GM18502 (cell line): ENCODE measurements at regions not wholly inside any gene's neighbourhood (a gene's known extent, or its start where the extent isn't known, plus 50 kb on each side); places are given as distances from the start of the nearest gene placed in this dataset.

Source experiments
- ATAC-seq: cut with Tn5 transposase; IDR thresholded peaks from one replicate; pipeline ENCODE4 v1.9.1; 2021; ENCODE audit warnings: mild to moderate bottlenecking; ENCODE audit not compliant: unreplicated experiment, poor library complexity

DNA sequence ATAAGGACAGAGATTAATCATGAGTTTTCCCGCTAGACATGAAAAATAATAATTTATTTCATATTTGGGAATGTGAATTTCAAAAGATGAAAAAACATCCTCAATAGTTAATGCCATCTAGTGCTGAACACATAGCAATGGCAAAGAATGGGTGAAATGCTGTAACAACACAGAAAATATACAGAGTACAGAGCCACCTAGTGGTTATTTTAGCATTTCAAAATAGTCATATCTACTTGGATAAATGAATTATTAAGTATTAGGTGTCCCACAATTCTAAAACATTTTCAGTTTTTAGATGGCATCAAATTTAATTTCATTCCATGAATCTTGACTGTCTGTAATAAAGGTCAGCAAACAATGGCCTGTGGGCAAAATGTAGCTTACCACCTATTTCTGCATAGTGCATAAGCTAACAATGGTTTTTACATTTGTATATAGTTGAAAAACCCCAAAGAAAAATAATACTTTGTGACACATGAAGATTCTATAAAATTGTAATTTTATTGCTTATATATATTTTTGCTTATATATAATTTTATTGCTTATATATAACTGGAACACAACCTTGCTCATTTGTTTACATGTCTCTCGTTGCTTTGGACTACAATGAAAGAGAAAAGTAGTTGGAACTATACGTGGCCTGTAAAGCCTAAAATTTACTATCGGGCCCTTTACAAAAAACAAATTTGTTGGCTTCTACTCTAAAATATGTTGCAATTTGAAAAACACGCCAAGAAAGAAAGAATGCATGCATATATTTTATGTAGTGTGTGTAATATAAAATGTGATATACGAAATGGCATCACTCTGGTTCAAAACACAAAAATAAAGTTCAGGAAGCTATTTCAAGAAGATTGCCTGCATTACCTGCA lies 99.1 kb upstream of the FAM47C start:
- peak; percentile 86 for ATAC-seq

DNA sequence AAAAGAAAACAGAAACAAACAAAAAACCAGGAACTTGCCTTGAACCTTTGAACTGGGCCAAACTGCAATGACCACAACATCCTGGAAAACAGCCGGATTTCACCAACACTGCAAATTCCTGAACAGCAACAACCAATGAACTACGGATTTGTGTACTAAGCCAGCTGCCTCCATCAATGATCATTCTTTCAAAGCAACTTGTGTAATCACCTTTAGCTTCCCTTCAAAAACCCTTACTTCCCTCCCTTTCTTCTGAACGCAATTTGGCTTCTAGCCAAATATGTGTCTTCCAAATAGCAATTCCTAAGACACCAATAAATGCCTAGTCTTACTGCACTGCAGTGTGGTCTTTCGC lies 98.5 kb upstream of the FAM47C start:
- no peak for ATAC-seq

DNA sequence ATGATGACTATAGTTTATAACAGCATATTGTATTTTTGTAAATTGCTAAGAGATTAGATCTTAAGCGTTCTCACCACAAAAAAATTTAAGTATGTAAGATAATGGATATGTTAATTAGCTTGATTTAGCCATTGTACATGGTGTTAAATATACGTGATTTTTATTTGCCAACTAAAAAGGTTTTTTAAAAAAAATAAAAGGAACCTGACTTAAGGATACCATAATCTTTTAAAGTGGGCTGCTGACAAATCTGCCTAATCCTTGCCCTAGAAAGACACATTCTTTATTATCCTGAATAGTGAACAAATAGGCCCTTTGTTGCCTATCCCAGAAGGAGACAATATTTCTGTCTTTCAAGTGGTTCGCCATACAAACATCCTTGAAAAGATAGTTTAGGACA lies 94.6 kb upstream of the FAM47C start:
- ATAC-seq: no peak

DNA sequence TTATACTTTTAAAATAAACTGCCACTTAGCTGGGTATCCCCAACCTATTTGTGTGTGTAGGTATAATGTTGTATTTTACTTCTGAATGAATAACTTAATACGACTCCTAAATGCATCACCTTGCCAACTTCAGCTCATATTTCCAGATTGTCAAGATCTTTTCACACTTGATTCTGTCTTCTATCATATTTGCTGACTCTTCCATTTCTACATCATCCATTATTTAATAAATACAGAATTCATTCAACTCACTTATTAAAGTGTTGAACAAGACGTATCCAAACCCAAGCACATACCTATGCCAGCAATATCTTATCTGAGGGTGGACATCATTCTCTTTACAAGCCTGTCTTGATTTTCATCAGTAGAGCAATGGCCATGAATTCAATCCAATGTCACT lies 91.2 kb upstream of the FAM47C start:
- ATAC-seq: no peak

DNA sequence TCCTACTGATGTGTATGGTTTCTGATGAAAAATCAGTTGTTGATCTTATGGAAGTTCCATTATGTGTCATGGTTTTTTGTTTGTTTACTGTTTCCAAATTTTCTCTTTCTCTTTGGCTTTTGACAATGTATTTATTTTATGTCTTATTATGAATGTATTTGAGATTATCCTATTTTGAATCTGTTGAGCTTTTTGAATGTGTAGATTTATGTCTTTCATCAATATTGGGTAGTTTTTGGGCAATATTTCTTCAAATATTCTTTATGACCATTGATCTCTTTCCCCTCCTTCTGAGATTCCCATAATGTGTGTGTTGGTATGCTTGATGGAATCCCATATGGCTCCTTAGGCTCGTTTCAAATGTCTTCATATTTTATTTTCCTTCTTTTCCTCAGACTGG lies 80.5 kb upstream of the FAM47C start:
- ATAC-seq: no peak

DNA sequence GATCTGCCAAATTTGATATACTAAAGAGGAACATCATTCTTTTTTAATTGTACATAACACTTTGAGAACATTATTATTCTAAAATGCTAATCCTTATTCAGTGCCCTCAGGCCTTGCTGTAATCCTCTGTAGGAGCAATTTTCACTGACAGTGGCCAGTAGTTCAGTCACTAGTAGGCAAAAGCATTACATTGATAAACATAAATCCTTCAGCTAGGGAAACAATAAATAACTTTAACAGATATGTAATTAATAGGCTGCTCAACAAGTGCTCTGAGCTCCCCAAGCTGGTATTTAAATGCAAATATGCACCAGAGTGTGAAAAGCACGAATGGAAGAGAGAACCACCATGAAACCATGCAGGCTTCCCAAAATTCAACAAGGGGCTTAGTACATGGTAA lies 77.7 kb upstream of the FAM47C start:
- ATAC-seq: no peak

DNA sequence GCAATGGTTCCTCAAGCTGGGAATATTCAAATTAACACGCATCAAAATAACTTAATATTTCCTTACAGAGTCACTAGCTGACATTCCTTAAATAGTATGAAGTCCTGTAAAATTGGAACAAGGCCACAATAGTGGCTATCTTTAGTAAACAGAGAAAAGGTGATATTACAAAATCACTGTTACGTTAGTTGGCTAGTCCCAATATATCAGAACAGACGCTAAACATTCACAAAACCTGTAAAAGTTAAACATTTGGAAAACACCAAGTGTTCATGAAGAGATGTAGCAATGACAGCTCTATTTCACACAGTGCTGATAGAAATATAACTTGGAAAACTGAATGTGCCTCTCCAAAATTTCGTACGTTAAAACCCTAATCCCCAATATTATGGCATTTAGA lies 61.0 kb upstream of the FAM47C start:
- no peak for ATAC-seq

DNA sequence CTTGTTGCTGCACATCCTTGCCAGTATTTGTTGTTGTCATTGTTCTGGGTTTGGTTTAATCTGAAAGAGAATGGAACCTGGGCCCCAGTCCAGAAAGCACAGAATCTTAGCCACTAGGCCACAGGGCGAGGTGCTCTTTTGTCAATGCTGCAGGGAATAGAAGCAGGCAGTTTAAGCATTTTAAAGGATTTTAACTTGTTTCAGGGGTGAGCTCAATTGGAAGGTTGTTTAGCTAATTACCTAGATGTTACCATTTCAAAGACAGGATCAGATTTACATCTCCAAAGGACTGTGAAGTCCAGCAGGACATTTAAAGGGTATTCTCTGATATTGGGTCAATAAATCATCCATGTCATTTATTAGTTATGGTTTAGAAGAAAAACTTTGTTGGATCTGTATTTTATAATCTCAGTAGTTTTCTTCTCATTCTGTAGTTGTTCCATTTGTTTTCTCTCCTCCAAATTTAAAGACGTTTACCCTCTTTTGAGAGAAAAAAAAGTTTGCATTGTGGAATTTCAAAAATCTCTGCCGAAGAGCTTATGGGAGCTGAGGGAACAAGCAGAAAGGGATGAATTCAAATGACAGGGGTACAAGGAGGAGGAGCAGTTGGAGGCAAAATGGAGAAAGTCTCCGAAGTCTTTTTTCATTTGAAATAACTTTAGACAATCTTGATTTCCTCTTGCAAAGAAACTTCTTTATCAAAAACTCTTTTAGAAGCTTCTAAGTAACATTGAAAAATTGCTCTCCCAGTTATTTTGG lies 57.5 kb upstream of the FAM47C start:
- ATAC-seq: no peak

DNA sequence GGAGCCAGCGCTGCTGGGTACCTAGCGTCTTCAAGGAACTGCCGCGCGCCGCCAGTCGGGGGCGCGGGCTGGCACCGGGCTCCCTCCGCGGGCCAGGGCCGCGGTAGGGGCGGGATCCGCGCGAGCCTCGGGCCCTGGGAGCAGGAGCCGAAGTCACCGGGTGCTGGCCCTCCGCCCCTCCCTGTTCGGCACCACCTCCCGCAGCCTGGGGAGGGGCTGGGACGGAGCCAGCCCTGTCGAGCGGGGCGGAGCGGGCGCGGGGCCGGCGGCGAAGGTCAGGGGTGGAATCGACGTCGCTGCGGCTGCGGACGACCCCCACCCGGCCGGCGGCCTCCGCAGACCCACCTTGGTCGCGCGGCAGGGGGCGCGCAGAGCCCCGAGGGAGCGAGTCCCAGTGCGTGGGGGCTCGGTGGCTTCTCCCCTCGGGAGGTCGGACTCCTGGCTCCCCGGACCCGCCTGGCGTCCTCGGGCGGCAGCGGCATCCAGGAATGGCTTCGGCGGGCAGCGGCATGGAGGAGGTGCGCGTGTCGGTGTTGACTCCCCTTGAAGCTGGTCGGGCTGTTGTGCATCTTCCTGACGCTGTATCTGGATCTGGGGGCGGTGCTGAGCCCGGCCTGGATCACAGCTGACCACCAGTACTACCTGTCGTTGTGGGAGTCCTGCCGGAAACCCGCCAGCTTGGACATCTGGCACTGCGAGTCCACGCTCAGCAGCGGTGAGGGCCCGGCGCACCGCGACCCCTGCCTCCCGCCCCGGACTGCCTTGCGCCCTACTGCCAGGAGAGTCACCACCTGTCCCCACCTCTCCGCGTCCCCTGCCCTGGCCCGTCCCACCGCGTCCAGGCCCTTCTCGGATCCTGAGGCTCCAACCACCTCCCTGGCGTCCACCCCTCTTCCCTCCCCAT lies 50.5 kb upstream of the FAM47C start:
- no peak for ATAC-seq
